Neural progenitor cell (in vitro differentiated cells): ENCODE measurements at regions not wholly inside any gene's neighbourhood (a gene's known extent, or its start where the extent isn't known, plus 50 kb on each side); places are given as distances from the start of the nearest gene placed in this dataset.

Experiments
- CTCF ChIP-seq: fragments of 200-600 bp; sonication (generic); IDR thresholded peaks from 2 replicates; pipeline ENCODE4 v1.5.1; 2017; ENCODE audit warnings: antibody characterized with exemption, mild to moderate bottlenecking
- EZH2 ChIP-seq: fragments of 200-600 bp; sonication (generic); IDR thresholded peaks from 2 replicates; pipeline ENCODE4 v1.6.1; 2017; ENCODE audit warnings: antibody characterized with exemption, mild to moderate bottlenecking, moderate library complexity

- no peak for TF ChIP-seq EZH2
- TF ChIP-seq CTCF, result no peak
Measured at GRCh38 chr2:182647499-182647787, 68.6 kb upstream of the DNAJC10 start.
